Stromal cell of bone marrow (primary cell): ENCODE measurements at regions not wholly inside any gene's neighbourhood (a gene's known extent, or its start where the extent isn't known, plus 50 kb on each side); places are given as distances from the start of the nearest gene placed in this dataset.

ENCODE experiments used
- DNase-seq: peaks from one replicate; pipeline ENCODE4 v3.0.0-alpha.2; 2012; ENCODE audit warnings: low read depth

DNA sequence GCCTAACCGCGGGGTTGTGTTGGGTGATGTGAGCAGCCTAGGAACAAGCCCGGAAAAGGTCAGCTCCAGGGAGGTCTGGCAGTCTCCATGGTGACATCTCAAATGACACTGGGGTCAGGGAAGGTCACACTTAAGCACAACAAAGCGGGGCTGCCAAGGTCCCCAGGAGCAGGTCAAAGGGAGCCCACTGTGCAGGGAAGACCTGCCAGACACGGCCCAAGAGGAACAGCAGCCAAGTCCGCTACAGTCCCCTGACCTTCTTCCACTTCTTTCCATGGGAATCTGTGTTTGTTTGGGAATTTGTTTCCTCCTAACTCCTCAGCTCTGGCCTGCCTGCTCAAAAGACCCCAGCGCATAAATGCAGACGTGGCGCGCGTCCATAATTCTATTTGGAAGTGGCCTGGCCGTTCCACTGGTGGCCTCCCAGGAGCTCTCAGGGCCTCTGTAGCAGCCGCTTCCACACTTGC, 232.1 kb upstream of the COPS8 start:
- no peak for DNase-seq

DNA sequence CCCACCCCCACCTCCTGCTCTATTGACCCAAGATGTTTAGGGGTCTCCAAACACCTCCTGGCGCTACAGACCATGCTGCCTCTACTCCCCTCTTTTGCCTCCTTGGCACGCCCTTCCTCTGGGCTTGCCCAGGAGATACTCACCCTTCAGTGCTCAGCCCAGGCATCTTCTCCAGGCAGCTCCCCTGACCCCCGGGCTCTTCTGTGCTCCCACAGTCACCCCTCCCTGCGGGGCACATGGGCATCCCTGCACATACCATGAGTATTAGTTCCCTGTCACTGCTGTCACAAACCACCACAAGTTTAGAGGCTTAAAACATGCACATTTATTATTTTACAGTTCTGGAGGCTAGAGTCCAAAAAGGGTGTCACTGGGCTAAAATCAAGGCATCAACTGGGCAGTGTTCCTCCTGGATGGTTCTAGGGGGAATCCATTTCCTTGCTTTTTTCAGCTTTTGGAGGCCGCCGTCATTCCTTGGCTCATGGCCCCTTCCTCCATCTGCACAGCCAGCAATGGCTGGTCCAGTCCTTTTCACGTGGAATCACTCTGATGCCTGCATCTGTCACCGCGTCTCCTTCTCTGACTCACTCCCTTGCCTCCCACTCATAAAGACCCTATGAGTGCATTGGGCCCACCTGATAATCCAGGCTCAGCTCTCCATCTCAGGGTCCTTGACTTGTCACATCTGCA, 230.4 kb upstream of the COPS8 start:
- DNase-seq: no peak

DNA sequence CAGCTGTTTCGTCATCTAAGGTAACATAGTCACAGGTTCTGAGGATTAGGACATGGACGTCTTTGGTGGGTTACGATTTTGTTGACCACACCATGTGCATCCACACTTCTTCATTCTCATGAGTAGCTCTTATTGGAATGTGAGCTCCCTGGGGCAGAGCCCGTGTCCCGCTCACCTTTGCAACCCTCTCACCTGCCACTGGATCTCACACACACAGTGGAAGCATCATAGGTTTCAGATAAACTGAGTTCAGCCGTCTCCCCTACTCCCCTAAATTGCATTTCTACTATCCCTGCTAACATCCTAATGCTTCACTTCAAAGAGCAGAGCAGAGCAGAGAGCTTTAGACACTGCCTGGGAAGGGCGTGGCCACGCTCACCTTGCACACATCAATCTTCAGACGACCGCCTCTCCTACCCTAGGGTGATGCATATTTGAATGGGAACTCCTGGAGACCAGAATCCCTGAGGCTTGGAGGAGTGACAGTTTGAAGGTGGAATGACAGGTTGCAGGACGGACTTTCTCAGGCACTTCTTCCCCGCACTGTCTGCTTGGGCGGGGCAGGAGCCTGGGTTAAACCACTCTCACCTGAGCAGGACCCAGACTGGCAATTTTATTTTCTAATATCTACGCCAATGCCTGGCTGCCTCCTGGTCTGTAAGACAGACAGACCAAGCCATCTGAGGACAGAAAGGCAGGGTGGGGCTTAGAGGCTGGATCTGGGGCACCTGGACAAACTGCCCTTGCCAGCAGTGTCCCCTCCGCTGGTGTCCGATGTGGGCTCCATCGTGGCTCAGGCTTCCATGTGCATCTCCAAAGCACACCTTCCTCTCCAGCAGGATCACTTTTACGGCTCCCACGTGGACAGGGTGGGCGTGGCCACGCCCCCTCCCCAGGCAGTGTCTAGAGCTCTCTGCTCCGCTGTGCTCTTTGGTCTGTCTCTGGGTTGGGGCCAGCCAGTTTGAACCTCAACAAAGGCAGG, 229.5 kb upstream of the COPS8 start:
- no peak for DNase-seq

DNA sequence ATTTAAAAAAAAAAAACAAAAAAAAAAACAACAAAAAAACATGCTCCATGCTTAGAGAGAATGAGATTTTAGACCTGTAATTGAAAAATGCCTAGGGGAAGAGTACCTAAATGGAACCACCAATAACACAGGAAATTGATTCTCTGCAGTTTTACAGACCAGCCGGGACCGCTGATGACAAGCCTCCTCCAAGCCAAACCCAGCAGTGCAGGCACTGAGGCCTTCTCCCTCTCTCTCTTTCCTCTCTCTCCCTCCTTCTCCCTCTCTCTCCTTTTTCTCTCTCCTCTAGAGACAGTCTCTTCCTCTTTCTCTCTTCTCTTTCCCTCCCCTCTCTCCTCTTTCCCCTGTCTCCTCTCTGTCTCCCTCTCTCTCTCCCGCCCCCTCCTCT, 228.8 kb upstream of the COPS8 start:
- no peak for DNase-seq

DNA sequence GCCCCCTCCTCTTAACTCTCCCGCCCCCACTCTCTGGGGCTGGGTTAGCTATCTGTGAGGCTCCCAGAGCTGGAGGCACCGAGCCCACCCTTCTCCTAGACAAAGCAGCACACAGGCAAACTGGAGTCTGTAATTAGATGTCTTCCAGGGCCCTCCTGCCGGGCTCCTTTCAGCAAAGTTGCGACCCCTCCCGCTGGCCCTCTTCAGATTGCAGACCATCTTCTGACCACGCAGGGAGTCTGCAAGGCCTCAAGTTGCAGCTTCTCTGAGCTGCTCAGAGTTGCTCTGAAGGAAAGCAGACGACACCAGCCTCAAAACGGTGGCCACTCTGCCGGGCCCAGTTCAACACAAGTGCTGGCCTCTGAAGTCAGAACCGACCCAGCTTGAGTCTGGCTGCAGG, 228.4 kb upstream of the COPS8 start:
- DNase-seq: no peak

DNA sequence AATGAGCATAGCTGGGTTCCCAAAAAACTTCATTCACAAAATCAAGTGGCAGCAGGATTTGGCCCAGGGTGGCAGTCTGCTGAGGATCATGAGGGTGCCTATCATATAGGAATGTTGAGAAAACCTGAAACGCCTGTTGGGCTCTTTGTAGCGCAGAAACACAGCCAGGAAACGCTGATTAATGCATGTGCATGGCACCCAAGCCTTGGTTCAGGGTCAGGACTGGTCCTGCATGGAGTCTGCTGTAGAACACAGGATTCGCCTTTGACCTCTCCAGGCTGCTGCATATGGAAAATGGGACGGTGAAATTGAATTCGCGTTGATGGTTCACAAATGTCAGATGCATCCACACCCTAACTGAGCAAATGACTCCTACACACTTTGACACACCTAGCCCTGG, 227.9 kb upstream of the COPS8 start:
- DNase-seq: no peak

DNA sequence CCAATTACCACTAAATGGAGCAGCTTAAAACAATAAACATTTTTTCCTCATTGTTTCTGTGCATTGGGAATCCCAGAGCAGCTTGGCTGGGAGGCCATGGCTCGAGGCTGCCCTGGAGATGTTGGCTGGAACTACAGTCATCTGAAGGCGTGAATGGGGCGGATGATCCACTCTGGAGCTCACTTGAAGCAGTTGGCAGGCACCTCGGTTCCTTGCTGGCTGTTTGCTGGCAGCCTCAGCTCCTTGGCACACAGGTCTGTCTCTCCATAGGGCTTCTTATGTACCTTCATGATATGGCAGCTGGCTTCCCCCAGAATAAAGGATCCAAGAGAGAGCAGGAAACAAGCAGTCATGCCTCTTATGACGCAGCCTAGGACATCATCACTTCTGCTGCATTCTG, 227.0 kb upstream of the COPS8 start:
- no peak for DNase-seq

DNA sequence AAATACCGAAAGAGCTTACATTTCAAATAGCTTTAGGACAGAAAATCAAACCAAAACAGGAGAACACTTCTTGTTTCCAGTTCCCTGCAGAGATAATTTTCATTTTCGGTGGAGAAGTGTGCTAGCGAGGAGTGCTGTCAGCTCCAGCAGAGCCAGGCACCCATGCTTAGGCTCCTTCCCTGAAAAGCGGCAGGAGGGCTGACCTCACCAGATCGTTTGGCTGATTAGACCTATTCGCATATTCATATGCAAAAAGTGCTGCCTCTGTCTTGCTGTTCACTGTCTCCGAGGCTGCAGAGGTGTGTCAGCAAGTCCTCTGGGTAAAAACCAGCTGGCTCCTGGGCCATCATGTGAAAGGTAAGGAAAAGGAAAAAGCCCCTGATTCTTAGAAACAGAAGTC, 225.8 kb upstream of the COPS8 start:
- no peak for DNase-seq

DNA sequence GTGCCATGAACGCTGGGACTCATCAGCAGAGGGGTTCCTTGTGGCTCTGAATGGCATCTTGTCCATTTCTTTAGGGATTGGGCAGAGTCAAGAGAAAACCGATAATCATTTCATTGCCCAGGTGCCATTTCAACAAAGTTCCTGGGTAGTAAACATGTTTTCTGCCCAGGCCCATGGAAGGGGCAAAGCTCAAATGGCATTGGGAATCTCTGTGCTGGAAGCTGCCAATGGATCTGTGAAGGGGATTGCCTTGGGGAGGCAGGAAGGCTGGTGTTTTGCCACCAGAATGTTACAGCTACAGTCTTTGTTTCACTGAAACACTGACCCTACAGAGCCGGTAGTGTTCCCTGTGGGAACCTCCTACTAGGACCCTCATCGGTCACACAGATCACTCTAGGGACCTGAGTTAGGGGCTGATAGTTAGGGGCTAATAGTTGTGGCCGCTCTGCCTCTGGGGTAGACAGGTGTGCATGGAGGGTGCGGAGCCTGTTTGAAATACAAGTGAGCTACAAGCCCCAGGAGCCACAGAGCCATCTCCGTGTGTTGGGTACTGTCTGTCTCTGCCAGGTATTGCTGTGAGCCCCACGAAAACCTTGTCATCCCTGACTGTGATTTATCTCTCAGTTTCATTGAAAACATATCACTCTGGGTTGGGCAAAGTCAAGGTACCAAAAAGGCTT, 224.4 kb upstream of the COPS8 start:
- no peak for DNase-seq

DNA sequence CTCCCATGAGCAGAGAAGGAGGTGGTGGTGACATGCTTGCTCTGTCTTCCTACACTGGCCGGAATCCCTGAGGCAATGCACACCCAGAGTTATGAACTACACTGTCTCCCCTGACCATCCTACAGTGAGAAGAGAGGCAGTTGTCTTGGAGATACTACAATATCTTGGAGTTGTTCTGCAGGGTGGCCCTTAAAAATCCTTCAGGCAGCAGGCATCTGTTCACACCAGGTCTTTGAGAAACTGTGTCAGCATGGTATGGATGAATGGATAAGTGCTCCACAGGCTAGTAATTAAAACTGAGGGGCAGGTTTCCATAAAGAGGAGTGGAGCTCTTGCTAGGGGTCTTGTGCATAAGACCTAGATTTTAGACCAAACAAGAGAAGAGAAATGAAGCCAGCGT, 223.7 kb upstream of the COPS8 start:
- DNase-seq: no peak

DNA sequence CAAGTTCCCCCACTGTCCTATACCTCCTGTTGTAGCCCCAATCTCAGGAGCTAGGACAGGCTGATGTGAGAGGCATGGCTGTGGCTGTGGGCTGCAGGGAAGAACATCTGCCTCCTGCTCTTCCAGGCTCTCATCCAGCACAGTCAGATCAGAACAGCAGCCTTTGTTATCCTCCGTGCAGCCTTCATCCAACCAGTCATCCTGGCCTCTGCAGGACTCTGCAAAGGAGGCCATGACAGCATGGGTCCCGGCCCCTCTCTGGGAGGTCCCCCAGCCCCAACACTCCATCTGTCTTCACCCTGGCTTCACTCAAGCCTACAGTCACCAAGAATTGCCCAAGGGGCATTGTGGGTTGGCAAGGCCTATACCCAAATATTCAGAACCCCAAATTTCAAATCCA, 223.2 kb upstream of the COPS8 start:
- no peak for DNase-seq

DNA sequence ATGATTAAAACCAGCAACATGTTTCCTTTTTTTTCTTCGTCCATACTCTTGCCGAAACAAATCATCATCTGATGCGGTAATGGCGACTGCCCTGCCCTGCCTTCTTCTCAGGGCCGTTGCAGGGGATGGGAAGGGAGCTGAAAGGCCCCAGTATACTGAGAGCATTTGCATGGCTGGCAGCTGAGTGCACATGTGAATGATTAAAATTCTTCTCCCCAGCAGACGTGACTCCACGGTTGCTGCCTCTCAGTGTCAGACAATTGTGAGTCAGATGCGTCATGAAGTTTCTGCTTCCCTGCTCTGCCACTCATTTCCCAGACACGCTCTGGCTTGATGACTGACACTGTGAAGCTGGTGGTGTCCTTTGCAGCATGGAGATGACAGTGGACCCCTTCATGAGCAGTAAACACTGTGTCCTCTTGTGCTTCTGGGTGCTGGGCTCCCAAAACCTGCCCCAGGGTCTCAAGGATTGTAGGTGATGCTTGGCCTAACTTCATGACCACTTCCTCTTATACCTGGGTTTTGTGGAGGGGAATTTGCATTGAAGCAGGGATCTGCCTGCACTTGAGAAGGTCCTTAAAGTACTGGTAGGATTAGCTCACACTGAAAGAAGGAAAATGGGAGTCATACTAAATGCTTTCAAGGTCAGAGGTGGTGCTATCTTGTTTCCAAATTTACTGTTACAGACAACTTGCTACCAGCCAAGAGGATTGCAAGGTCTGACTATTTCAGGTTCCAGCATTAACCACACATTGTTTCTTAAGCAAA, 222.5 kb upstream of the COPS8 start:
- DNase-seq: no peak

DNA sequence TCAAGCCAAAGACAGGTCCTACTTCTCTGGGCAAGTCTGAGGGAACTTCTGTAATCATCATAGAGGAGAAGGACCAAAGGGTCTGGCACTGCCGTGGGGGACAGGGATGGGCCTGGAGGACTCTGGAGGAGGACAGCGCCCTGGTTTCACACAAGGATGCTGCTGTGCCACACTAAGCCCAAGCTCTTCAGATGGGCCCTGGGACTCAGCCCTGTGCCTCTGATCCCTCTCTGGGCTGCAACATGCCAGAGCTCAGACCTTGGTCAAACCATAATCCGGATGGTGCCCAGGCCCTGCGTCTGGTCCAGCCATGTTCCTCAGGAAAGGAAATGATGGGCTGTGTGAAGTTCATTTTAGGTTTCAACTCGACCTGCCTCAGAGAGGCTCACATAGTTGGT, 222.0 kb upstream of the COPS8 start:
- no peak for DNase-seq

DNA sequence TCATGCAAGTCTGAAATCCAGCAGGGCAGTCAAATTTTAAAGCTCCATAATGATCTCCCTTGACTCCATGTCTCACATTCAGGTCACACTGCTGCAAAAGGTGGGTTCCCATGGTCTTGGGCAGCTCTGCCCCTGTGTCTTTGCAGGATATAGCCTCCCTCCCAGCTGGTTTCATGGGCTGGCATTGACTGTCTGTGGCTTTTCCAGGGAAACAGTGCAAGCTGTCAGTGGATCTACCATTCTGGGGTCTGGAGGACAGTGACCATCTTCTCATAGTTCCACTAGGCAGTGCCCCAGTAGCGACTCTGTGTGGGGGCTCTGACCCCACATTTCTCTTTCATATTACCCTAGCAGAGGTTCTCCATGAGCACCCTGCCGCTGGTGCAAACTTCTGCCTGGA, 220.6 kb upstream of the COPS8 start:
- DNase-seq: no peak

DNA sequence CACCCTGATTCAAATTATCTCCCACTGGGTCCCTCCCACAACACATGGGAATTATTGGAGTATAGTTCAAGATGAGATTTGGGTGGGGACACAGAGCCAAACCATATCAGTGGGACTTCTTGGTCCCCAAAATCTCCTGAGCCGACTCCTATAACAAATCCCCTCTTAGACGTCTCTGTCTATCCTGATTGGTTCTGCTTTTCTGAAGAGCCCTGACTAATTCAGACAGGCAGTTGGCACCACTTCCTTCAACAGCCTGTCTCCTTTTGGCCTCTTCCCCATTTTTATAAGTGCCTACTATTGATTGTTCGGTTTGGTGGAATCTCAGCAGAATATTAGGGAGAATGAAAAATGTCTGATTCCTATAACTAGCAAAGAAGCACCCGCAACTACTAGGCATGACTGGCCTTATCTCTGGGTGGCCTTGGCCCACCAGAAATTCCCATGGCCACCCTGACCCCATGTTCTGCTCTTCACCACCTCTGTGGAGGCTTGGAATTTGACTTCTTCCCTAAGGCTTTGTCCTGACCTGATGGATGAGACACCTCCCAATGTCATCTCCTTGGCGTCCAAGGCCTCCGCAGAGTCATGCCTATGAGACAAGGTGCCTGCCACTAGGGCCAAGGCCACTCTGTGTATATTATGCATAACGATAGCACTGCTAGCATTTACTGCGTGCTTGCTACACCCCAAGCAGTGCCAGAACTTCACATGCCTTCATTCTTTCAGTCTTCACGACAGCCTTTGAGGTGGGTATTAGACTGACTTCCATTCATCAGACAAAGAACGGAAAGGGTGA, 218.9 kb upstream of the COPS8 start:
- no peak for DNase-seq

DNA sequence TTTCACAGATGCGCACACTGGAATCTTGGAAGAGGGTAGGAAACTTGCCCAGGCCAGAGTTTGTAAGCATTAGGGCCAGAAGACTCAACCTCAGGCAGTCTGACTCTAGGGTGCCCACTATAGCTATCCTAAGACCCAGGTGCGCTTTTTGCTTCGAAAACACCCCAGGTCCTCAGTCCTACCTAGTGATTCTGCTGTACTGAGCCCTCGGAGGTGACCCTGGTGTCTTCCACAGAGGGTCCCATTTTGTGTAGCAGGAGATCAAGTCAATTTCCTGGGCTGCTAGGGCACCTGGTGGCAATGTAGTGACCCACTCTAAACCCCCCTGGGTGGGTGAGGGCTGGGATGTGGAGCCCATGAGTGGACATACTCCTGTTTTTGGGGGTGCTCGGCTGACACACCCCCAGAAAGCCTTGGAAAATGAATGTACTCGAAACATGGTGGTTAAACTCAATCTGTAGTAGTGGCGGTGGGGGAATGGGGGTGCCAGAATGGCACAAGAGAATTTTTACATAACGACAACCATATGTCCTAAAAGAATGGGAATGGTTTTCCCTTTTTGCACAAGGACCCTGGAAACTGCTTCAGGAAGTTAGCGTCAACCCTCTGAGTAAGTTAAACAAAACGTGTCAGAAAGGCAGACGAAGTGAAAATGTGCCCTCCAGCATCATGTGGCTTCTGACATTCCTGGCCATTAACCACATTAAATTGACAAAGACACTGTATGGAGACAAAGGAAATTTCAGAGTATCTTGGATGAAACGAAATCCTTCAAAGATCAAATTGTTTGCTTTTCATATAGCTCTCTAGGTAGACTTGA, 218.0 kb upstream of the COPS8 start:
- DNase-seq: no peak

DNA sequence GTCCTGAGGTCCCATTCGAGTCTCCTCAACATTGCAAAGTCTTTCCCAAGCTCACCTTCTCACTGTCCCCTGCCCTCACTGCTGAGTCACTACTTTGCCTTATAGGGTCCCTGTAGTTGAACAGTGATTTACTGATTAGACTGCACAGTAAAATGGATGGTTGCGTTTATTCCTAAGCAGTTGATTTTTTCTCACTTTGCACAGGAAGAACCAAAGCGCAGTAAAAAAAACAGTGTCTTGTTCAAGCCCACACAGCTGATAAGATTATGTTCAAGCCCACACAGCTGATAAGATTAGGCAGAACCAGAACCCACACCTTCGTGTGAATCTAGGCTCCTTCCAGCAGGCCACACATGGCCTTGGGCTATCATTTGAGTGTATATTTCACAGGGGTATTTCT, 215.3 kb upstream of the COPS8 start:
- no peak for DNase-seq

DNA sequence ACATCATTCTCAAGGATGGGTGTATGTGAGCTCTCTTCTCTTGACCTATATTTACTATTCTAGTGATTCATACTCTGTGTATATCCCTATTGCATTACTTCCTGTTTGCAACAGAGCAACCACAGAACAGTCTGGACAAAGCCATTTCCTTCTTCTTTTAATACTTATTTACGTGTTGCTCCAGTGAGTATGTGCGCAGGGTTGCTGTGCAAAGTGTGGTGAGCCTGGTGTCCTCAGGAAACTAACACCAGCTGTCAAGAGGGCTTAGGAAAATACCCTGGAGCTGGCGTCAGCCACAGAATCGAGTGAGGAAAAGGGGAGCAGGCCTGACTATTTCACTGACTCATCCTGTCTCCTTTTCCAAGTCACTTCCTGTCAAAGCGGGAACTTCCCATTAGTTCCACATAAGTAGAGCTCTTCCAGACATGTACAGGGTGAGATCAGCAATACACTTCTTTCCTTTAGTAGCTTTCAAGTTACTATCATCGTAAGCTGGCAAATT, 214.1 kb upstream of the COPS8 start:
- DNase-seq: peak; percentile 82

DNA sequence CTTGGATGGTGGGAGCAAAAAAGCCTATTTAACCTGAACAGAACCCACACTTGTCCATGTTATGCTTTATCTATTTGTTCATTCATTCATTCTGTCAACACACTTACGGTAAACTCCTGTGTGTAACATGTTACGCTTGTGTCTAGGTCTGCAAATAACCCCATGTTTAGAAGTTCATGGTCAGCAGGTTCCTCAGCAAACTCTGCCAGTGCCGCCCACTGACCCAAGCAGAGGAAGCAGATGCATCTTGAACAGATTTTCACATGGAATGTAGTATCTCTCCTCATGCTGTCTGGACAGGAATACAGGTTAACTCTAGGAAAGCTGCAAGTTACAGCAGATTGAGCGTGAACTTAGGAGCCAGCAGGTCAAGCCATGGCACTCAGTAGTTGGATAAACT, 213.7 kb upstream of the COPS8 start:
- no peak for DNase-seq

DNA sequence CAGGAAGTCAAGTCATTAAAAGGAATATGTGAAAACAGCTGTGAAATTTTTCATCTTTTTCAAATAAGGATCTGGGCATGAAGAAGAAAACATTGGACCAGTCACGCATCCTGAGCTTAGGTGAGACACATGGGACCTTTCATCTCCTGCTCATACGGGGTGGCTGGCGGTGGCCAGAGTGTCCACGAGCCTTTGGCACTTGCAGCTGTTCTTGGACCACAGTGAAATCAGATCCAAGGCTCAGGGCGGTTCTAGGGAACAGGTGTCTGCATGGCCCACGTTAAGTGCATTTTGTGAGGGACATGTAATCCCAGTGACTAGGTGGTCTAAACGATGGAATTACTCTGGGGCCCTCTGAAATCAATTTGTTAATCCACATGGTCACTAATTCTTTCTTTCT, 212.7 kb upstream of the COPS8 start:
- DNase-seq: no peak
